ENCODE measurements at regions not wholly inside any gene's neighbourhood (a gene's known extent, or its start where the extent isn't known, plus 50 kb on each side); places are given as distances from the start of the nearest gene placed in this dataset.

- DNase-seq: no peak
Measured at GRCh38 chr20:24049081-24049480, 60.5 kb upstream of the GGTLC1 start.

GRCh38 chr20:24048024-24048611 is 59.5 kb upstream of the GGTLC1 start:
- peak; percentile 91 for DNase-seq

GRCh38 chr20:24046888-24047287 is 58.3 kb upstream of the GGTLC1 start:
- no peak for DNase-seq

GRCh38 chr20:24045621-24046318 is 57.2 kb upstream of the GGTLC1 start:
- DNase-seq: no peak

GRCh38 chr20:24043294-24043693 is 54.7 kb upstream of the GGTLC1 start:
- DNase-seq: no peak

- no peak for DNase-seq
Measured at GRCh38 chr20:24042646-24043045, 54.1 kb upstream of the GGTLC1 start.

GRCh38 chr20:24040896-24041459 is 52.4 kb upstream of the GGTLC1 start:
- no peak for DNase-seq

GRCh38 chr20:24039196-24039595 is 50.6 kb upstream of the GGTLC1 start:
- DNase-seq: no peak
